ENCODE measurements at regions not wholly inside any gene's neighbourhood (a gene's known extent, or its start where the extent isn't known, plus 50 kb on each side); places are given as distances from the start of the nearest gene placed in this dataset.

DNA sequence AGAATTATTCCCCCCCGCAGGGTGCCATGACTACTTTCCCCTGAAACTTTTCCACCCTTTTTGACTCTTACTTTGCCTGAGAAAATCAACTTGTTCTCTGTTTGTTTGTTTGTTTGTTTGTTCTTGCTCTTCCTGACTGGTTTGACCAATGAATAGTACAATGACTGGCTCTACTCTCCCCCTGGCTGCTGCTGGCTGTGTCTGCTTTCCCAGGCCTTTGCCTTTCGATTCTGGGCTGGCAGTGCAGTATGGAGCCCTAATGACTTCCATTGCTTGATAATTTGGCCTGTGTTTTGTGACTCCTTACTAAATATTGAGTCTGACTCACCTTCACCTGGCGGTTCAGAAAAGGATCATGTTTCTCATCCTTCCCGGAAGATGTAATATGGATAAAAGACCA, 241.1 kb downstream of the TMEM182 start:
- H3K4me1 ChIP-seq (ENCODE audit: control insufficient read depth in 1 of 2, insufficient read depth in 2 of 2, low read depth in 1 of 2, low read length in 1 of 2): no peaks in the 10 kb centered on the region
- H3K4me3 ChIP-seq (ENCODE audit: low read depth in 2 of 2, low read length in 1 of 2): no peak overlapping the region
- WGBS (ENCODE audit: low lambda C conversion rate): 21% methylated on average over 4 of the region's 4 CpGs
- no peaks in the 10 kb centered on the region for H3K9me3 ChIP-seq
- DNase-seq: no peak
- CTCF ChIA-PET: interaction anchor here (1.0 kb wide), 1 partner anchor 11 kb away, joined by 3 read pairs; no protein-coding TSS in a partner anchor
- H3K4me2 ChIP-seq: no peak overlapping the region
- no peaks in the 10 kb centered on the region for H3F3A ChIP-seq (replicated peaks; ENCODE audit: insufficient read depth)
- H3K27ac ChIP-seq (ENCODE audit: low read depth in 2 of 2, low read length in 1 of 2): no peak overlapping the region
- no peaks in the 10 kb centered on the region for H3K27me3 ChIP-seq (ENCODE audit: insufficient read depth)
- no peak overlapping the region for H3K9ac ChIP-seq
- H2AFZ ChIP-seq (ENCODE audit: low read depth): no peak overlapping the region
- H3K9me2 ChIP-seq: no peaks in the 10 kb centered on the region
- no peaks in the 10 kb centered on the region for H3K36me3 ChIP-seq (replicated peaks in 1 of 2; ENCODE audit: control insufficient read depth in 1 of 2, insufficient read depth in 2 of 2, low read length in 1 of 2)
- no peaks in the 10 kb centered on the region for H4K20me1 ChIP-seq (ENCODE audit: insufficient read depth)
- POLR2A ChIA-PET: no interaction called here
- H3K79me2 ChIP-seq (ENCODE audit: insufficient read depth): no peaks in the 10 kb centered on the region
- TF ChIP-seq, protein P1, sequence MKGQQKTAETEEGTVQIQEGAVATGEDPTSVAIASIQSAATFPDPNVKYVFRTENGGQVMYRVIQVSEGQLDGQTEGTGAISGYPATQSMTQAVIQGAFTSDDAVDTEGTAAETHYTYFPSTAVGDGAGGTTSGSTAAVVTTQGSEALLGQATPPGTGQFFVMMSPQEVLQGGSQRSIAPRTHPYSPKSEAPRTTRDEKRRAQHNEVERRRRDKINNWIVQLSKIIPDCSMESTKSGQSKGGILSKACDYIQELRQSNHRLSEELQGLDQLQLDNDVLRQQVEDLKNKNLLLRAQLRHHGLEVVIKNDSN (IDR thresholded peaks at IDR 0.05; ENCODE audit: borderline replicate concordance, low read depth): no peak
- no peak for TF ChIP-seq MXI1 (IDR thresholded peaks at IDR 0.05; ENCODE audit: low read depth, low read length)
- TF ChIP-seq ELF1 (IDR thresholded peaks at IDR 0.05): no peak
- no peak for TF ChIP-seq GABPA (IDR thresholded peaks at IDR 0.05; ENCODE audit: low read depth)
- TF ChIP-seq, protein P2, sequence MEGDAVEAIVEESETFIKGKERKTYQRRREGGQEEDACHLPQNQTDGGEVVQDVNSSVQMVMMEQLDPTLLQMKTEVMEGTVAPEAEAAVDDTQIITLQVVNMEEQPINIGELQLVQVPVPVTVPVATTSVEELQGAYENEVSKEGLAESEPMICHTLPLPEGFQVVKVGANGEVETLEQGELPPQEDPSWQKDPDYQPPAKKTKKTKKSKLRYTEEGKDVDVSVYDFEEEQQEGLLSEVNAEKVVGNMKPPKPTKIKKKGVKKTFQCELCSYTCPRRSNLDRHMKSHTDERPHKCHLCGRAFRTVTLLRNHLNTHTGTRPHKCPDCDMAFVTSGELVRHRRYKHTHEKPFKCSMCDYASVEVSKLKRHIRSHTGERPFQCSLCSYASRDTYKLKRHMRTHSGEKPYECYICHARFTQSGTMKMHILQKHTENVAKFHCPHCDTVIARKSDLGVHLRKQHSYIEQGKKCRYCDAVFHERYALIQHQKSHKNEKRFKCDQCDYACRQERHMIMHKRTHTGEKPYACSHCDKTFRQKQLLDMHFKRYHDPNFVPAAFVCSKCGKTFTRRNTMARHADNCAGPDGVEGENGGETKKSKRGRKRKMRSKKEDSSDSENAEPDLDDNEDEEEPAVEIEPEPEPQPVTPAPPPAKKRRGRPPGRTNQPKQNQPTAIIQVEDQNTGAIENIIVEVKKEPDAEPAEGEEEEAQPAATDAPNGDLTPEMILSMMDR (IDR thresholded peaks at IDR 0.05): no peak
- no peak for TF ChIP-seq REST (IDR thresholded peaks at IDR 0.05; ENCODE audit: low read depth, low read length)
- no peak for TF ChIP-seq RFX5 (IDR thresholded peaks at IDR 0.05; ENCODE audit: low read length)
- no peak for TF ChIP-seq TCF12 (IDR thresholded peaks at IDR 0.05)
- no peak for TF ChIP-seq NFIC (IDR thresholded peaks at IDR 0.05; ENCODE audit: borderline replicate concordance)
- TF ChIP-seq JUND (IDR thresholded peaks at IDR 0.05): no peak
- TF ChIP-seq TAF1 (IDR thresholded peaks at IDR 0.05; ENCODE audit: borderline replicate concordance, low read depth, low read length): no peak
- no peak for TF ChIP-seq IRF3 (IDR thresholded peaks at IDR 0.05; ENCODE audit: low read depth, low read length)
- no peak for TF ChIP-seq NRF1 (IDR thresholded peaks at IDR 0.05; ENCODE audit: low read depth, low read length)
- no peak for TF ChIP-seq TEAD4 (IDR thresholded peaks at IDR 0.05; ENCODE audit: borderline replicate concordance, insufficient read depth)

Data from SK-N-SH (cell line).